Stomach smooth muscle (tissue), 2 donors: ENCODE measurements at regions not wholly inside any gene's neighbourhood (a gene's known extent, or its start where the extent isn't known, plus 50 kb on each side); places are given as distances from the start of the nearest gene placed in this dataset.
A peak's percentile ranks its signal among the peaks of the same experiment; 100 is the strongest.

ENCODE experiments used
- H3K27ac ChIP-seq: one replicate; pipeline ENCODE4 v1.7.0; 2013; ENCODE audit warnings: mild to moderate bottlenecking, low read length, inconsistent platforms
- H3K27me3 ChIP-seq, 2 donors: one replicate each; pipeline ENCODE4 v1.7.0; 2013; ENCODE audit warnings: low read length in 2 of 2; ENCODE audit not compliant: insufficient read depth in 2 of 2, control insufficient read depth in 1 of 2
- H3K36me3 ChIP-seq, 2 donors: one replicate each; pipeline ENCODE4 v1.7.0; 2013; ENCODE audit warnings: low read length in 2 of 2; ENCODE audit not compliant: control insufficient read depth in 2 of 2, insufficient read depth in 2 of 2
- H3K4me1 ChIP-seq: one replicate; pipeline ENCODE4 v1.7.0; 2013; ENCODE audit warnings: low read length; ENCODE audit not compliant: control insufficient read depth, insufficient read depth
- H3K4me3 ChIP-seq, 2 donors: one replicate each; pipeline ENCODE4 v1.7.0; 2013; ENCODE audit warnings: low read length in 2 of 2
- H3K9ac ChIP-seq, 2 donors: one replicate each; pipeline ENCODE4 v1.7.0; 2013; ENCODE audit warnings: low read length in 2 of 2, mild to moderate bottlenecking in 1 of 2
- H3K9me3 ChIP-seq, 2 donors: one replicate each; pipeline ENCODE4 v1.7.0; 2013; ENCODE audit warnings: low read length in 2 of 2; ENCODE audit not compliant: control insufficient read depth in 2 of 2
- donor health status: healthy.
- donor health status: Pancreatic carcinoma.

DNA sequence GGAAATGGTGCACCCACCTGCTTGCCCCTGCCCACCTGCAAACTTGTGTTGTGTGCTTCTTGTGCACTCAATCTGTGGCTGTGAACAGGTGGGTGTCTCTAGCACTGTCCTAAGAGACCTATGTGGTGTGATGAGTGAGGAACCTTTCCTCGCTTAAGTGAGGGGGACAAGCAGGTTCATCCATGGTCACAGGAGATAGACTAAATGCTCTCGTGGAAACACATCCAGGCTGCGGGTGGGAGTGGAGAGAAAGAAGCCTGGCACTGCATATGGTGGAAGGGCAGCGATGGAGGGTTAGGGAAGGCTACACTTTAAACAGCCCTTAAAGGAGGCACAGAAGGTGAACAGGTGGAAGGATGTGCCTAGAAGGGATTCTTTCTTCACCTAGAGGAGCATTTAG, 330.9 kb downstream of the CXCL12 start:
- H3K9me3 ChIP-seq, result no peaks in the 10 kb centered on the region
- no peaks in the 10 kb centered on the region for H3K36me3 ChIP-seq
- H3K27ac ChIP-seq, result no peak overlapping the region
- H3K4me3 ChIP-seq, result no peak overlapping the region
- H3K4me1 ChIP-seq, result peaks cover 11% of the 10 kb centered on the region
- H3K27me3 ChIP-seq, result peaks cover 0 to 2% of the 10 kb centered on the region in 2 donors
- H3K9ac ChIP-seq, result no peak overlapping the region

GRCh38 chr10:44053391-44053790, 331.5 kb downstream of the CXCL12 start:
- H3K9me3 ChIP-seq, result no peaks in the 10 kb centered on the region
- H3K4me3 ChIP-seq, result no peak overlapping the region
- H3K9ac ChIP-seq, result no peak overlapping the region
- H3K27me3 ChIP-seq, result peaks cover 0 to 2% of the 10 kb centered on the region in 2 donors
- peaks cover 11% of the 10 kb centered on the region for H3K4me1 ChIP-seq
- no peak overlapping the region for H3K27ac ChIP-seq
- no peaks in the 10 kb centered on the region for H3K36me3 ChIP-seq

DNA sequence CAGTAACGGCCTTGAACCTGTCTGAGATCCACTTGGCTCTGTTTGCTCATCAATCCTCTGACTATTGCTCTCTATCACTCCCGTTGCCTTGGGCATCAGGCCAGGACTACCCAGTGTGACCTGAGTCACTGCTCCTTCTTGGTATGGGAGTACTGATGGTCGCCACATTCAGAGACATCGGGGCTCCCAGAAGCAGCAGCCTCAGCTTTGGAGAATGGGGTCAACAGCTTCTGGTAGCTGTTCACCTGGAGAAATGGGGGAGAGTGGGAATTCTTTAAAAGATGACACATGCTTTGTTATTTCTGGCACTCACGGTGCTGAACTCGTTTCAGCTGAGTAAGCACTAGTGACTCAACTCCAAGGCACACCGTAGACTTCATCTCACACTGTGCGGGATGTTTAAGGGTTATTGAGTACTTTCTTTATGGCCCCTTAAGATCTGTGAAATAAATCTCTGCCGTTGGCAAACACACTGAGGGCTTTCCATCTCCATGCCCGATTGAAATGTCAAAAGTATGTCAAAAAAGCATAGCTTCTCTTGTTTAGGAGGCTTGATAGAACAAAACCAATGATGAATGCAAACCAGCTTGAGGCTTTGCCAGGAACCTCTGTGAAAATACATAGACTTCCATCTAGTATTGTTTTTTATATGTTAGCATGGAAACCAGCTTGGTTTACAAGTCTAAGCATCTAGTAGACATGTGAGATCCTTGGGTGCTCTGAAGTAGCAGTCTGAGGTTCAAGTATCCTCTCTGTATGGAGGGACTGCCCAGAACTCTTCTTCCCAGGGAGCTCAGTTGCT, 333.1 kb downstream of the CXCL12 start:
- Histone ChIP-seq H3K36me3 (no peaks in the 10 kb centered on the region), H3K27ac (peak overlapping the region; percentile 49), H3K4me1 (peaks cover 18% of the 10 kb centered on the region), H3K9me3 (no peaks in the 10 kb centered on the region), H3K9ac (no peak overlapping the region), H3K4me3 (no peak overlapping the region), H3K27me3 (no peaks in the 10 kb centered on the region)

GRCh38 chr10:44051091-44051490, 333.8 kb downstream of the CXCL12 start:
- Histone ChIP-seq H3K4me3 (no peak overlapping the region), H3K4me1 (peaks cover 25% of the 10 kb centered on the region), H3K27ac (peak overlapping the region; percentile 49), H3K36me3 (no peaks in the 10 kb centered on the region), H3K9ac (no peak overlapping the region), H3K9me3 (no peaks in the 10 kb centered on the region), H3K27me3 (no peaks in the 10 kb centered on the region)

GRCh38 chr10:44049301-44050015, 335.4 kb downstream of the CXCL12 start:
- no peaks in the 10 kb centered on the region for H3K27me3 ChIP-seq
- H3K27ac ChIP-seq, result no peak overlapping the region
- H3K9me3 ChIP-seq, result no peaks in the 10 kb centered on the region
- H3K36me3 ChIP-seq, result no peaks in the 10 kb centered on the region
- H3K4me1 ChIP-seq, result peaks cover 36% of the 10 kb centered on the region
- H3K4me3 ChIP-seq, result no peak overlapping the region
- H3K9ac ChIP-seq, result no peak overlapping the region

DNA sequence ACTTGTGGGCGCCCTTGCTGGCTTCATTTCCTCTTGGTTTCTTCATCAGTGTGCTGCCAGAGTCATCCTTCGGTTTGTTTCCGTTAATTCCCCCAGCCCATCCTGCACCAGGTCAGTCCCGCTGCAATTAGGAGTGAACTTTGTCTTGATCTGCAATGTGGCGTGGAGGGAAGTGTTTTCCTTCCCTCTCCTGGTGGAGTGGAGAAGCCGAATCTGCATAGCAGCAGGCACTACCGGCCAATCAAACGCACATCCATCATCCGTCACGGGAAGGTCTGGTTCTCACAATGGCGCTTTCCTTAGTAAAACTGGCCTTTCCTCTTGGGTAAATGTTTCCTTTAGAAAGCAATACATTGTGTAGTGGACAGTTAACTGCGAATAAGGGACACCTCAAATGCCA, 337.5 kb downstream of the CXCL12 start:
- peak overlapping the region in 1 of 2 donors; percentile 15 for H3K4me3 ChIP-seq
- no peak overlapping the region for H3K27ac ChIP-seq
- no peak overlapping the region for H3K9ac ChIP-seq
- no peaks in the 10 kb centered on the region for H3K27me3 ChIP-seq
- H3K9me3 ChIP-seq, result no peaks in the 10 kb centered on the region
- peaks cover 39% of the 10 kb centered on the region for H3K4me1 ChIP-seq
- H3K36me3 ChIP-seq, result no peaks in the 10 kb centered on the region

DNA sequence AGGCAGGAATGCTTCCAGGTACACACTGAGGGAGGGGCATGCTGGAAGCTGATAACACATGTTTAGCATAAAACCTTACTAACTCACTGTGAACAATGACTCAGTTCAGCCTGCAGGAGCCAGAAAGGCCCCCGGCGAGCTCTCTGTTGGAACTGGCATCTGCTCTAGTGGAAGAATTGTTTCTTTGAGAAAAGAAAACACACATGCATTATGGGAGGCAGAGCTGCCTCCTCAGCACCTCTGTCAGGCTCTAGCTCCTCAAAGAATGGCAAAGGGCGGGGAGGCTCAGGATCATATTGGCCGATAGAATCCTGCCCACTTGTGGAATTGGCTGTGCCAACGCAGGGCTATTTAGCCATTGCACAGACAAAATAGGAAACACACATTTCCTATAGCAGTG, 338.3 kb downstream of the CXCL12 start:
- H3K9me3 ChIP-seq, result no peaks in the 10 kb centered on the region
- H3K4me1 ChIP-seq, result peaks cover 38% of the 10 kb centered on the region
- no peaks in the 10 kb centered on the region for H3K36me3 ChIP-seq
- H3K9ac ChIP-seq, result no peak overlapping the region
- H3K4me3 ChIP-seq, result peak overlapping the region in 1 of 2 donors; percentile 22
- H3K27me3 ChIP-seq, result no peaks in the 10 kb centered on the region
- no peak overlapping the region for H3K27ac ChIP-seq

DNA sequence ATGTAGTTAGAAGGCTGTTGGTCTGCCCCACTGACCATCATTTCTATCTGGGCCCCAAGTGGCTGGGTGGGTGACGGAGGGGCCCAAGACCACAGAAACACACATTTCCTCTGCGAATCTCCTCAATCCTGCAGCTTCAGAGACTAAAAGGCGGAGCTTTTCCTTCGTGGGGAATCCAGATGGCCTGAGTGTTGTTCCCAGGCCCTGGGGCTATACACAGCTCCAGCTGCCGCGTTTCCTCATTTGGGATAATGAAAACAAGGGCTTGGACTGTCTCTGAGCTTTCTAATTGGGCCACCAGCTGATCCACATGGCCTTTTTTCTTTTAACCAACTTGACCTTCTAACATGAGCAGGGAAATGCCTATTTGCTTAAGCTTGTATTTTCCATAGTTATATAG, 339.9 kb downstream of the CXCL12 start:
- Histone ChIP-seq H3K27me3 (no peaks in the 10 kb centered on the region), H3K9me3 (no peaks in the 10 kb centered on the region), H3K4me3 (no peak overlapping the region), H3K9ac (no peak overlapping the region), H3K4me1 (peaks cover 28% of the 10 kb centered on the region), H3K36me3 (no peaks in the 10 kb centered on the region), H3K27ac (peak overlapping the region; percentile 41)

DNA sequence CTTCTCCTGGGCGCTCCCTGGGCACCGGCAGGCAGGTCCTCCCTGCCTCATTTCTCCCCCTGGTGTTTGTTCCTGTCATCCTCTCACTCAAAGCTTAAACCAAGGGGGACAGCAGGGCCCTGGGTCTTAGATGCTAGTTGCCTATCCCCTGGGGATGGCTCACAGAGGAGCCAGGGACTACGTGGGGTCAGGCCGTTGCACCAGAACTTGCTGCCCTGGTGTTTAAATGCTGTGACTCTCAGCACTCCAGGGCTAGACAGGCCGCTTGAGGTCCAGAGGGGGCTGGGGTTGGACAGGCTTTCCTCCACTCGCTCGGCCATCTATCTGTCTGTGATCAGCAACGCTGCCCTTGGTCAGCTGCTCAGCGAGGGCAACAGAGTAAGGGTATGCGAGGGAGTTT, 340.3 kb downstream of the CXCL12 start:
- peak overlapping the region; percentile 41 for H3K27ac ChIP-seq
- H3K9me3 ChIP-seq, result no peaks in the 10 kb centered on the region
- no peak overlapping the region for H3K9ac ChIP-seq
- peaks cover 28% of the 10 kb centered on the region for H3K4me1 ChIP-seq
- no peaks in the 10 kb centered on the region for H3K27me3 ChIP-seq
- no peak overlapping the region for H3K4me3 ChIP-seq
- no peaks in the 10 kb centered on the region for H3K36me3 ChIP-seq

GRCh38 chr10:44043646-44044375, 341.1 kb downstream of the CXCL12 start:
- H3K36me3 ChIP-seq, result no peaks in the 10 kb centered on the region
- no peak overlapping the region for H3K27ac ChIP-seq
- H3K9ac ChIP-seq, result no peak overlapping the region
- peaks cover 28% of the 10 kb centered on the region for H3K4me1 ChIP-seq
- H3K9me3 ChIP-seq, result no peaks in the 10 kb centered on the region
- H3K27me3 ChIP-seq, result no peaks in the 10 kb centered on the region
- H3K4me3 ChIP-seq, result no peak overlapping the region
